Adrenal gland (tissue), 9 donors: ENCODE measurements at regions not wholly inside any gene's neighbourhood (a gene's known extent, or its start where the extent isn't known, plus 50 kb on each side); places are given as distances from the start of the nearest gene placed in this dataset.

Experiments
- DNase-seq, 7 donors: peaks; one replicate each; pipeline ENCODE4 v3.0.0-alpha.2; 2019 to 2020
- H3K27ac ChIP-seq, 5 donors: fragments of 200-600 bp; sonication (generic) in 4 of 5; 1 replicate in 3 of 5; 2 replicates in 2 of 5; pipeline versions ENCODE4 v1.5.1 to v1.8.0; 2016 to 2020; ENCODE audit warnings: mild to moderate bottlenecking in 1 of 5
- H3K27me3 ChIP-seq: fragments of 200-600 bp; 2 replicates; pipeline ENCODE4 v1.8.0; 2021
- H3K36me3 ChIP-seq, 2 donors: fragments of 200-600 bp; replicated peaks in 1 of 2; 1 replicate in 1 of 2; 2 replicates in 1 of 2; pipeline versions ENCODE4 v1.5.1 to v1.8.0; 2018 to 2022
- H3K4me1 ChIP-seq, 2 donors: fragments of 200-600 bp; replicated peaks in 1 of 2; 1 replicate in 1 of 2; 2 replicates in 1 of 2; pipeline versions ENCODE4 v1.5.1 to v1.8.0; 2018 to 2021
- H3K4me3 ChIP-seq, 4 donors: fragments of 200-600 bp; sonication (generic) in 3 of 4; one replicate each; pipeline ENCODE4 v1.5.1; 2016 to 2018
- H3K9me3 ChIP-seq, 3 donors: fragments of 200-600 bp; sonication (generic) in 1 of 3; replicated peaks in 1 of 3; 1 replicate in 2 of 3; 2 replicates in 1 of 3; pipeline versions ENCODE4 v1.5.1 to v1.8.0; 2016 to 2021
- CTCF ChIP-seq, 6 experiments: fragments of 450-650 bp in 4 of 6; fragments of 200-600 bp in 2 of 6; sonication (generic) in 1 of 6; IDR thresholded peaks; 1 replicate in 5 of 6; 2 replicates in 1 of 6; pipeline versions ENCODE4 v1.5.1 to v1.8.0; 2016 to 2021; ENCODE audit warnings: antibody characterized with exemption in 6 of 6, mild to moderate bottlenecking in 2 of 6, moderate library complexity in 1 of 6
- POLR2A ChIP-seq, 2 donors: fragments of 450-650 bp; IDR thresholded peaks; one replicate each; pipeline ENCODE4 v1.6.1; 2017; ENCODE audit warnings: antibody characterized with exemption in 2 of 2, mild to moderate bottlenecking in 2 of 2, moderate library complexity in 1 of 2
- WGBS, 4 donors: extraction: QIAGEN DNeasy Blood & Tissue Kit in 2 of 4; methylation state at CpG; one replicate each; pipeline versions ENCODE4 v1.1.5 to v1.1.7; 2013 to 2017; 5-methylcytosine and 5-hydroxymethylcytosine counted together
- intact Hi-C, 2 donors: fragments of 100-400 bp; cut with DNase I; formaldehyde crosslinking; loops; one replicate each; pipeline versions ENCODE4 v1.14.1 to v1.15.0; 2022 to 2023
- donor health status: healthy with polysubstance abuse.
- donor health status: Bipolar disorder and iron deficiency.
- donor health status: DM: yes; HTN: yes; CAD: no.
- donor health status: DM: no; HTN: no; CAD: no.
- donor health status: DM: no; HTN: no; CAD: no.

- TF ChIP-seq CTCF (IDR thresholded peaks at IDR 0.05) (no peak), POLR2A (IDR thresholded peaks at IDR 0.05) (no peak)
- Histone ChIP-seq H3K4me1 (no peaks in the 10 kb centered on the region), H3K36me3 (no peaks in the 10 kb centered on the region), H3K4me3 (no peak overlapping the region), H3K27ac (no peak overlapping the region), H3K27me3 (no peaks in the 10 kb centered on the region), H3K9me3 (no peaks in the 10 kb centered on the region)
- DNase-seq = no peak
- 35 to 44% (median 38%) methylated on average over 1 of the region's 1 CpG for WGBS, 4 donors
- intact Hi-C loops = no loop called here
Observed at GRCh38 chr2:14737201-14737600, 104.7 kb downstream of the LRATD1 start.

GRCh38 chr2:14743861-14744260 is 111.3 kb downstream of the LRATD1 start:
- TF ChIP-seq POLR2A (IDR thresholded peaks at IDR 0.05) (no peak), CTCF (IDR thresholded peaks at IDR 0.05) (no peak)
- Histone ChIP-seq H3K9me3 (no peaks in the 10 kb centered on the region), H3K27ac (no peak overlapping the region), H3K27me3 (no peaks in the 10 kb centered on the region), H3K36me3 (no peaks in the 10 kb centered on the region), H3K4me1 (no peaks in the 10 kb centered on the region), H3K4me3 (no peak overlapping the region)
- DNase-seq = no peak
- 61 to 85% (median 82%) methylated on average over 1 of the region's 1 CpG for WGBS, 4 donors
- intact Hi-C loops = no loop called here

- H3K36me3 ChIP-seq = no peaks in the 10 kb centered on the region
- no peak overlapping the region for H3K27ac ChIP-seq
- H3K4me3 ChIP-seq = no peak overlapping the region
- H3K4me1 ChIP-seq = no peaks in the 10 kb centered on the region
- H3K9me3 ChIP-seq = no peaks in the 10 kb centered on the region
- intact Hi-C loops = no loop called here
- no peaks in the 10 kb centered on the region for H3K27me3 ChIP-seq
- DNase-seq = peak in 5 of 7 donors; percentile 17 to 42 (median 26)
- TF ChIP-seq CTCF (IDR thresholded peaks at IDR 0.05) (no peak), POLR2A (IDR thresholded peaks at IDR 0.05) (no peak)
- WGBS, 4 donors = 66 to 75% (median 69%) methylated on average over 9 of the region's 9 CpGs
Observed at GRCh38 chr2:14745288-14746076, 113.0 kb downstream of the LRATD1 start.

- H3K4me3 ChIP-seq = no peak overlapping the region
- H3K36me3 ChIP-seq = no peaks in the 10 kb centered on the region
- DNase-seq = no peak
- H3K27ac ChIP-seq = no peak overlapping the region
- no peaks in the 10 kb centered on the region for H3K9me3 ChIP-seq
- TF ChIP-seq POLR2A (IDR thresholded peaks at IDR 0.05) (no peak), CTCF (IDR thresholded peaks at IDR 0.05) (no peak)
- H3K4me1 ChIP-seq = no peaks in the 10 kb centered on the region
- 93 to 94% (median 94%) methylated on average over 7 of the region's 7 CpGs for WGBS, 4 donors
- intact Hi-C loops = no loop called here
- H3K27me3 ChIP-seq = no peaks in the 10 kb centered on the region
Observed at GRCh38 chr2:14746133-14746532, 113.6 kb downstream of the LRATD1 start.
